K562 (cell line): ENCODE measurements at regions not wholly inside any gene's neighbourhood (a gene's known extent, or its start where the extent isn't known, plus 50 kb on each side); places are given as distances from the start of the nearest gene placed in this dataset.

Experiments
- ATAC-seq: fragments of 200-7000 bp; cut with Tn5 transposase; 3 replicates; pipeline ENCODE4 v1.9.1; 2020; ENCODE audit warnings: moderate library complexity
- BruUV-seq: library from RNA; stranded (reverse); fragments of 400-500 nt; replicated peaks from 2 replicates; lab custom pipeline; 2021; lab: Mats Ljungman, UMichigan
- CTCF ChIA-PET: fragments of 300-600 bp; formaldehyde crosslinking; extraction: SDS; loops from one replicate; lab custom pipeline; 2021; ENCODE audit warnings: low intra/inter-chr PET ratio; lab: Yijun Ruan, JAX
- POLR2A ChIA-PET: fragments of 300-600, 350-650 bp; sonication (Branson Sonifier 250); formaldehyde crosslinking; extraction: SDS; loops from one replicate; lab custom pipeline; 2021; ENCODE audit warnings: antibody characterized with exemption, inconsistent platforms; lab: Yijun Ruan, JAX
- DNase-seq, 4 experiments: peaks; one replicate each; pipeline versions ENCODE4 v3.0.0 to v3.0.0-alpha.2; 2011 to 2018; ENCODE audit warnings: low spot score in 3 of 4, mixed read lengths in 3 of 4; ENCODE audit errors: extremely low read depth in 1 of 4
- FAIRE-seq: peaks from 2 replicates; lab custom pipeline; 2011; peaks lifted over from hg19 to GRCh38; lab: Jason Lieb, UNC
- H2AFZ ChIP-seq: 2 replicates; pipeline ENCODE4 v1.6.0; 2011; ENCODE audit warnings: low read depth, low read length, control low read depth, inconsistent platforms
- H3K27ac ChIP-seq: fragments of 200-600 bp; 3 replicates; pipeline ENCODE4 v1.8.0; 2011; ENCODE audit warnings: low read depth, mild to moderate bottlenecking, control low read depth, inconsistent platforms, low read length, moderate library complexity, mixed read lengths; ENCODE audit errors: extremely low read depth
- H3K27me3 ChIP-seq, 2 experiments: fragments of 300-600 bp in 1 of 2; 2 replicates in 1 of 2; 3 replicates in 1 of 2; pipeline versions ENCODE4 v1.6.0 to v1.8.0; 2011; ENCODE audit warnings: inconsistent platforms in 2 of 2, low read length in 2 of 2, mild to moderate bottlenecking in 1 of 2, mixed read lengths in 1 of 2, moderate library complexity in 1 of 2; ENCODE audit not compliant: control insufficient read depth in 2 of 2, insufficient read depth in 2 of 2
- H3K36me3 ChIP-seq: fragments of 300-600 bp; 3 replicates; pipeline ENCODE4 v1.8.0; 2011; ENCODE audit warnings: mild to moderate bottlenecking, low read length, inconsistent platforms; ENCODE audit not compliant: control insufficient read depth, insufficient read depth
- H3K4me1 ChIP-seq, 2 experiments: fragments of 200-600 bp in 1 of 2; replicated peaks in 1 of 2; 2 replicates in 1 of 2; 3 replicates in 1 of 2; pipeline versions ENCODE4 v1.5.1 to v1.8.0; 2011; ENCODE audit warnings: inconsistent platforms in 2 of 2, low read length in 2 of 2, mild to moderate bottlenecking in 1 of 2, mixed read lengths in 1 of 2, moderate library complexity in 1 of 2; ENCODE audit not compliant: control insufficient read depth in 2 of 2, insufficient read depth in 2 of 2
- H3K4me2 ChIP-seq: 2 replicates; pipeline ENCODE4 v1.6.1; 2011; ENCODE audit warnings: low read length, control low read depth, inconsistent platforms, mixed read lengths; ENCODE audit not compliant: insufficient read depth
- H3K4me3 ChIP-seq: fragments of 200-600 bp; sonication (generic), shearing (Covaris generic); 2 replicates; pipeline ENCODE4 v1.5.1; 2016; ENCODE audit warnings: control low read depth, inconsistent platforms
- H3K79me2 ChIP-seq: fragments of 200-600 bp; 3 replicates; pipeline ENCODE4 v1.8.0; 2011; ENCODE audit warnings: low read length, inconsistent platforms; ENCODE audit not compliant: control insufficient read depth, insufficient read depth
- H3K9ac ChIP-seq, 2 experiments: 2 replicates each; pipeline versions ENCODE4 v1.6.0 to v1.6.1; 2011; ENCODE audit warnings: low read depth in 2 of 2, low read length in 2 of 2, control low read depth in 1 of 2, inconsistent platforms in 1 of 2, mild to moderate bottlenecking in 1 of 2, mixed read lengths in 1 of 2; ENCODE audit not compliant: insufficient read depth in 1 of 2
- H3K9me1 ChIP-seq: one replicate; pipeline ENCODE4 v1.6.0; 2011; ENCODE audit warnings: inconsistent platforms, mild to moderate bottlenecking, low read length, moderate library complexity; ENCODE audit not compliant: control insufficient read depth, insufficient read depth
- H3K9me3 ChIP-seq: replicated peaks from 2 replicates; pipeline ENCODE4 v1.5.1; 2011; ENCODE audit warnings: low read depth, low read length, inconsistent platforms; ENCODE audit not compliant: control insufficient read depth, insufficient read depth
- H4K20me1 ChIP-seq: replicated peaks from 2 replicates; pipeline ENCODE4 v1.6.1; 2011; ENCODE audit warnings: low read length, inconsistent platforms, mixed read lengths; ENCODE audit not compliant: control insufficient read depth, insufficient read depth
- KDM1A ChIP-seq, 2 experiments: fragments of 450-650 bp; IDR thresholded peaks; 2 replicates each; pipeline ENCODE4 v1.6.1; 2016; ENCODE audit warnings: mild to moderate bottlenecking in 2 of 2
- MIER1 ChIP-seq: fragments of 450-650 bp; IDR thresholded peaks from 2 replicates; pipeline ENCODE4 v1.6.1; 2016; ENCODE audit warnings: antibody characterized with exemption, mild to moderate bottlenecking, low read depth
- PHB2 ChIP-seq: fragments of 450-650 bp; IDR thresholded peaks from 2 replicates; pipeline ENCODE4 v1.6.1; 2017; ENCODE audit warnings: low read depth
- ZNF274 ChIP-seq: IDR thresholded peaks from 2 replicates; pipeline ENCODE4 v1.6.1; 2011; ENCODE audit warnings: low read depth, mild to moderate bottlenecking, low read length, moderate library complexity, borderline replicate concordance
- WGBS: fragments of 100-300 bp; shearing (Covaris generic); methylation state at CpG from one replicate; pipeline ENCODE4 v1.1.6; 2016; ENCODE audit warnings: low coverage, mixed read lengths; ENCODE audit not compliant: insufficient coverage; ENCODE audit errors: missing lambda C conversion rate; 5-methylcytosine and 5-hydroxymethylcytosine counted together
- in situ Hi-C: fragments of 300-500 bp; cut with MboI; formaldehyde crosslinking; loops from 4 replicates; pipeline ENCODE4 v1.15.0; 2018; ENCODE audit warnings: inconsistent platforms, mixed read lengths
- intact Hi-C: fragments of 100-400 bp; cut with micrococcal nuclease; formaldehyde crosslinking; loops from 2 replicates; pipeline ENCODE4 v1.14.2; 2022
- TF ChIP-seq, protein P1 (sequence below): fragments of 450-650 bp; IDR thresholded peaks from one replicate; pipeline ENCODE4 v1.6.1; 2018; ENCODE audit warnings: mild to moderate bottlenecking, moderate library complexity; ENCODE audit not compliant: partially characterized antibody
- TF ChIP-seq, protein P2 (sequence below), 2 experiments: fragments of 450-650 bp; formaldehyde crosslinking in 1 of 2; IDR thresholded peaks; 2 replicates each; pipeline versions ENCODE4 v1.4.0 to v1.6.1; 2014 to 2020; ENCODE audit warnings: mild to moderate bottlenecking in 2 of 2, borderline replicate concordance in 1 of 2, low read depth in 1 of 2

DNA sequence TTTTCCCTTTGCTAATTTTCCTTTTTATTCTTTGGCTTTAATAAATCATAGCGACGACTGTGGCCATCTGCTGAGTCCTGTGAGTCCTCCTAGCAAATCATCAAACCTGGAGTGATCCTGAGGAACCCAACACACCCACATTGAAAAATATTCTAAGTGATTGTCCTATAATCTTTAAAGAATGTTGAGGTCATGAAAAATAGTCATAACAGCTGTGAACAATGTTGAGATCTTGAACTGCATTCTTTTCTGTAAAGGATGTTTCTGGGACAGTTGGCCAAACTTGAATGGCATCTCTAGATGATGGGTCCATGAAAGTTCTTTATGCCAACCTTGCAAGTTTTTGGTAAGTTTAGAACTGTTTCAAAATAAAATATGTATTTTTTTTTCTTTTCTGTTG is 53.2 kb upstream of the ADAM23 start:
- H3K36me3 ChIP-seq, result no peaks in the 10 kb centered on the region
- POLR2A ChIA-PET, result interaction anchor here (0.6 kb wide), 1 partner anchor 182 kb away, joined by 3 read pairs; no protein-coding TSS in a partner anchor
- H4K20me1 ChIP-seq, result no peaks in the 10 kb centered on the region
- H3K27me3 ChIP-seq, result no peaks in the 10 kb centered on the region
- ATAC-seq, result no peak
- H3K4me3 ChIP-seq, result no peak overlapping the region
- no peak for DNase-seq
- no peak overlapping the region for H2AFZ ChIP-seq
- no peak for FAIRE-seq
- no peak overlapping the region for H3K27ac ChIP-seq
- H3K9me1 ChIP-seq, result no peaks in the 10 kb centered on the region
- H3K4me2 ChIP-seq, result no peak overlapping the region
- intact Hi-C loops (loop anchor here (5.0 to 10.0 kb wide), 3 partner anchors 167 to 392 kb away; no protein-coding TSS in a partner anchor), in situ Hi-C loops (no loop called here)
- CTCF ChIA-PET, result no interaction called here
- BruUV-seq, result no TSS peak
- H3K4me1 ChIP-seq, result no peaks in the 10 kb centered on the region
- H3K9me3 ChIP-seq, result no peaks in the 10 kb centered on the region
- no peak overlapping the region for H3K9ac ChIP-seq
- TF ChIP-seq KDM1A (IDR thresholded peaks at IDR 0.05) (no peak), PHB2 (no peak)
- TF ChIP-seq, protein P1, sequence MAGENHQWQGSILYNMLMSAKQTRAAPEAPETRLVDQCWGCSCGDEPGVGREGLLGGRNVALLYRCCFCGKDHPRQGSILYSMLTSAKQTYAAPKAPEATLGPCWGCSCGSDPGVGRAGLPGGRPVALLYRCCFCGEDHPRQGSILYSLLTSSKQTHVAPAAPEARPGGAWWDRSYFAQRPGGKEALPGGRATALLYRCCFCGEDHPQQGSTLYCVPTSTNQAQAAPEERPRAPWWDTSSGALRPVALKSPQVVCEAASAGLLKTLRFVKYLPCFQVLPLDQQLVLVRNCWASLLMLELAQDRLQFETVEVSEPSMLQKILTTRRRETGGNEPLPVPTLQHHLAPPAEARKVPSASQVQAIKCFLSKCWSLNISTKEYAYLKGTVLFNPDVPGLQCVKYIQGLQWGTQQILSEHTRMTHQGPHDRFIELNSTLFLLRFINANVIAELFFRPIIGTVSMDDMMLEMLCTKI, result no peak
- TF ChIP-seq, all 486 proteins: peak for 0
- WGBS, result 0% methylated on average over 2 of the region's 2 CpGs
- no peaks in the 10 kb centered on the region for H3K79me2 ChIP-seq

- FAIRE-seq, result peak; percentile 29
- peak; percentile 78 for ATAC-seq
- in situ Hi-C loops, result no loop called here
- no peak for TF ChIP-seq MIER1
- TF ChIP-seq, protein P2, sequence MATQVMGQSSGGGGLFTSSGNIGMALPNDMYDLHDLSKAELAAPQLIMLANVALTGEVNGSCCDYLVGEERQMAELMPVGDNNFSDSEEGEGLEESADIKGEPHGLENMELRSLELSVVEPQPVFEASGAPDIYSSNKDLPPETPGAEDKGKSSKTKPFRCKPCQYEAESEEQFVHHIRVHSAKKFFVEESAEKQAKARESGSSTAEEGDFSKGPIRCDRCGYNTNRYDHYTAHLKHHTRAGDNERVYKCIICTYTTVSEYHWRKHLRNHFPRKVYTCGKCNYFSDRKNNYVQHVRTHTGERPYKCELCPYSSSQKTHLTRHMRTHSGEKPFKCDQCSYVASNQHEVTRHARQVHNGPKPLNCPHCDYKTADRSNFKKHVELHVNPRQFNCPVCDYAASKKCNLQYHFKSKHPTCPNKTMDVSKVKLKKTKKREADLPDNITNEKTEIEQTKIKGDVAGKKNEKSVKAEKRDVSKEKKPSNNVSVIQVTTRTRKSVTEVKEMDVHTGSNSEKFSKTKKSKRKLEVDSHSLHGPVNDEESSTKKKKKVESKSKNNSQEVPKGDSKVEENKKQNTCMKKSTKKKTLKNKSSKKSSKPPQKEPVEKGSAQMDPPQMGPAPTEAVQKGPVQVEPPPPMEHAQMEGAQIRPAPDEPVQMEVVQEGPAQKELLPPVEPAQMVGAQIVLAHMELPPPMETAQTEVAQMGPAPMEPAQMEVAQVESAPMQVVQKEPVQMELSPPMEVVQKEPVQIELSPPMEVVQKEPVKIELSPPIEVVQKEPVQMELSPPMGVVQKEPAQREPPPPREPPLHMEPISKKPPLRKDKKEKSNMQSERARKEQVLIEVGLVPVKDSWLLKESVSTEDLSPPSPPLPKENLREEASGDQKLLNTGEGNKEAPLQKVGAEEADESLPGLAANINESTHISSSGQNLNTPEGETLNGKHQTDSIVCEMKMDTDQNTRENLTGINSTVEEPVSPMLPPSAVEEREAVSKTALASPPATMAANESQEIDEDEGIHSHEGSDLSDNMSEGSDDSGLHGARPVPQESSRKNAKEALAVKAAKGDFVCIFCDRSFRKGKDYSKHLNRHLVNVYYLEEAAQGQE (IDR thresholded peaks at IDR 0.05; ENCODE audit: borderline replicate concordance), result peak; percentile 26; the same call in 1 of the 2 replicates
- TF ChIP-seq, protein P2 (CRISPR knock-in tag; IDR thresholded peaks at IDR 0.05; ENCODE audit: low read depth), result no peak
- TF ChIP-seq ZNF274, result no peak
Measured at GRCh38 chr2:206392118-206392517, 51.2 kb upstream of the ADAM23 start.

More at GRCh38 chr2:206392118-206392517, 51.2 kb upstream of the ADAM23 start:
- no peak overlapping the region for H2AFZ ChIP-seq
- H3K4me2 ChIP-seq, result no peak overlapping the region
- ChIA-PET POLR2A (no interaction called here), CTCF (interaction anchor here (0.6 kb wide), 1 partner anchor 1083 kb away, joined by 6 read pairs; no protein-coding TSS in a partner anchor)
- no TSS peak for BruUV-seq
- 0% methylated on average over 2 of the region's 2 CpGs for WGBS
- H3K27ac ChIP-seq, result no peak overlapping the region
- DNase-seq, result peak; percentile 21 to 53 (median 24)
- no peaks in the 10 kb centered on the region for H4K20me1 ChIP-seq
- H3K9me1 ChIP-seq, result no peaks in the 10 kb centered on the region
- H3K4me3 ChIP-seq, result no peak overlapping the region
- intact Hi-C loops, result loop anchor here (5.0 to 10.0 kb wide), 3 partner anchors 165 to 390 kb away; no protein-coding TSS in a partner anchor
- H3K79me2 ChIP-seq, result no peaks in the 10 kb centered on the region
- H3K27me3 ChIP-seq, result no peaks in the 10 kb centered on the region
- H3K9me3 ChIP-seq, result no peaks in the 10 kb centered on the region
- no peaks in the 10 kb centered on the region for H3K36me3 ChIP-seq
- no peaks in the 10 kb centered on the region for H3K4me1 ChIP-seq
- H3K9ac ChIP-seq, result no peak overlapping the region
